DOHH2 (cell line): ENCODE measurements at regions not wholly inside any gene's neighbourhood (a gene's known extent, or its start where the extent isn't known, plus 50 kb on each side); places are given as distances from the start of the nearest gene placed in this dataset.

ENCODE experiments used
- H3F3A ChIP-seq: fragments of 200-600 bp; sonication (generic), shearing (Covaris generic); 2 replicates; pipeline ENCODE4 v1.6.0; 2016; ENCODE audit warnings: antibody characterized with exemption, mild to moderate bottlenecking; ENCODE audit not compliant: control insufficient read depth, insufficient read depth
- H3K27ac ChIP-seq: fragments of 200-600 bp; sonication (generic); 2 replicates; pipeline ENCODE4 v1.5.1; 2014; ENCODE audit warnings: low read depth, mild to moderate bottlenecking, low read length, moderate library complexity
- H3K27me3 ChIP-seq: fragments of 200-600 bp; sonication (generic); 2 replicates; pipeline ENCODE4 v1.6.1; 2014; ENCODE audit warnings: mild to moderate bottlenecking, low read length, mixed read lengths; ENCODE audit not compliant: control insufficient read depth
- H3K36me3 ChIP-seq: fragments of 200-600 bp; sonication (generic); 2 replicates; pipeline ENCODE4 v1.6.1; 2014; ENCODE audit warnings: mild to moderate bottlenecking, low read length, moderate library complexity, mixed read lengths; ENCODE audit not compliant: control insufficient read depth
- H3K4me1 ChIP-seq: fragments of 200-600 bp; sonication (generic); 2 replicates; pipeline ENCODE4 v1.6.1; 2014; ENCODE audit warnings: mild to moderate bottlenecking, low read length, mixed read lengths; ENCODE audit not compliant: control insufficient read depth
- H3K4me2 ChIP-seq: fragments of 200-600 bp; sonication (generic); 2 replicates; pipeline ENCODE4 v1.6.0; 2014; ENCODE audit warnings: mild to moderate bottlenecking, low read length, moderate library complexity
- H3K4me3 ChIP-seq: fragments of 200-600 bp; sonication (generic); 2 replicates; pipeline ENCODE4 v1.5.1; 2014; ENCODE audit warnings: mild to moderate bottlenecking, low read length, mixed read lengths
- H3K79me2 ChIP-seq: fragments of 200-600 bp; sonication (generic); 2 replicates; pipeline ENCODE4 v1.6.1; 2014; ENCODE audit warnings: mild to moderate bottlenecking, low read length, mixed read lengths; ENCODE audit not compliant: control insufficient read depth
- H3K9me2 ChIP-seq: fragments of 200-600 bp; sonication (generic); replicated peaks from 2 replicates; pipeline ENCODE4 v1.6.1; 2014; ENCODE audit warnings: mild to moderate bottlenecking, low read length, mixed read lengths; ENCODE audit not compliant: control insufficient read depth
- H3K9me3 ChIP-seq: fragments of 200-600 bp; sonication (generic); 2 replicates; pipeline ENCODE4 v1.6.1; 2014; ENCODE audit warnings: antibody characterized with exemption, low read length, mixed read lengths; ENCODE audit not compliant: control insufficient read depth, insufficient read depth
- H4K20me1 ChIP-seq: fragments of 200-600 bp; sonication (generic); 2 replicates; pipeline ENCODE4 v1.6.0; 2014; ENCODE audit warnings: low read depth, mild to moderate bottlenecking, antibody characterized with exemption, low read length, moderate library complexity; ENCODE audit not compliant: control insufficient read depth, insufficient read depth
- CTCF ChIP-seq: fragments of 200-600 bp; sonication (generic); IDR thresholded peaks from one replicate; pipeline ENCODE4 v1.5.1; 2014; ENCODE audit warnings: antibody characterized with exemption, mild to moderate bottlenecking, low read depth, low read length; ENCODE audit not compliant: poor library complexity, severe bottlenecking
- EZH2phosphoT487 ChIP-seq: fragments of 200-600 bp; sonication (generic); IDR thresholded peaks from 2 replicates; pipeline ENCODE4 v1.6.1; 2017; ENCODE audit warnings: borderline replicate concordance, mild to moderate bottlenecking, antibody characterized with exemption, low read length, moderate library complexity, mixed read lengths

GRCh38 chr2:160650196-160651118 is 156.8 kb upstream of the RBMS1 start:
- H3K9me2 ChIP-seq, result no peaks in the 10 kb centered on the region
- H3K9me3 ChIP-seq, result no peaks in the 10 kb centered on the region
- H3K36me3 ChIP-seq, result no peaks in the 10 kb centered on the region
- H3K79me2 ChIP-seq, result no peaks in the 10 kb centered on the region
- no peak overlapping the region for H3K27ac ChIP-seq
- TF ChIP-seq EZH2phosphoT487, result no peak
- TF ChIP-seq CTCF, result no peak
- no peaks in the 10 kb centered on the region for H3F3A ChIP-seq
- H3K4me1 ChIP-seq, result no peaks in the 10 kb centered on the region
- no peak overlapping the region for H3K4me2 ChIP-seq
- H3K4me3 ChIP-seq, result no peak overlapping the region
- no peaks in the 10 kb centered on the region for H4K20me1 ChIP-seq
- H3K27me3 ChIP-seq, result no peaks in the 10 kb centered on the region

GRCh38 chr2:160651416-160652200 is 158.0 kb upstream of the RBMS1 start:
- TF ChIP-seq CTCF (no peak), EZH2phosphoT487 (no peak)
- no peaks in the 10 kb centered on the region for H3K79me2 ChIP-seq
- H3K36me3 ChIP-seq, result no peaks in the 10 kb centered on the region
- no peaks in the 10 kb centered on the region for H3K9me3 ChIP-seq
- H3K4me1 ChIP-seq, result no peaks in the 10 kb centered on the region
- H3K4me2 ChIP-seq, result no peak overlapping the region
- no peaks in the 10 kb centered on the region for H4K20me1 ChIP-seq
- H3K27me3 ChIP-seq, result 0 out of 2 replicates have a peak, but pooled peaks cover 2% of the 10 kb centered on the region
- no peak overlapping the region for H3K4me3 ChIP-seq
- H3K27ac ChIP-seq, result no peak overlapping the region
- H3K9me2 ChIP-seq, result no peaks in the 10 kb centered on the region
- no peaks in the 10 kb centered on the region for H3F3A ChIP-seq

GRCh38 chr2:160652236-160652635 is 158.6 kb upstream of the RBMS1 start:
- Histone ChIP-seq H3K27ac (no peak overlapping the region), H3K27me3 (0 out of 2 replicates have a peak, but pooled peaks cover 2% of the 10 kb centered on the region), H3K79me2 (no peaks in the 10 kb centered on the region), H3K4me3 (no peak overlapping the region), H3K4me1 (no peaks in the 10 kb centered on the region), H3F3A (no peaks in the 10 kb centered on the region), H3K4me2 (no peak overlapping the region), H3K9me2 (no peaks in the 10 kb centered on the region), H3K9me3 (no peaks in the 10 kb centered on the region), H3K36me3 (no peaks in the 10 kb centered on the region), H4K20me1 (no peaks in the 10 kb centered on the region)
- TF ChIP-seq CTCF (no peak), EZH2phosphoT487 (no peak)
